GM12891 (cell line): ENCODE measurements at regions not wholly inside any gene's neighbourhood (a gene's known extent, or its start where the extent isn't known, plus 50 kb on each side); places are given as distances from the start of the nearest gene placed in this dataset.
"Not testable (repeated sequence)": the region's sequence is repeated elsewhere in the genome, so short reads cannot be mapped to it uniquely, and the experiment has no call there.

Experiments used
- DNase-seq: peaks from one replicate; pipeline ENCODE4 v3.0.0; 2011; ENCODE audit warnings: low spot score; ENCODE audit not compliant: insufficient read length
- FAIRE-seq: peaks from 2 replicates; lab custom pipeline; 2011; peaks lifted over from hg19 to GRCh38; lab: Jason Lieb, UNC
- PAX5 ChIP-seq: IDR thresholded peaks from 2 replicates; pipeline ENCODE4 v1.6.1; 2011; ENCODE audit warnings: low read length, moderate library complexity, mild to moderate bottlenecking; ENCODE audit not compliant: insufficient read depth, severe bottlenecking
- POLR2A ChIP-seq: IDR thresholded peaks from 2 replicates; pipeline ENCODE4 v1.6.1; 2011; ENCODE audit warnings: low read depth, low read length, control low read depth
- POLR2AphosphoS5 ChIP-seq: IDR thresholded peaks from 2 replicates; pipeline ENCODE4 v1.6.1; 2011; ENCODE audit warnings: low read depth, low read length, control low read depth
- POU2F2 ChIP-seq: IDR thresholded peaks from 2 replicates; pipeline ENCODE4 v1.6.1; 2011; ENCODE audit warnings: low read depth, mild to moderate bottlenecking, control low read depth, low read length, moderate library complexity
- SPI1 ChIP-seq: IDR thresholded peaks from 2 replicates; pipeline ENCODE4 v1.6.1; 2011; ENCODE audit warnings: low read depth, low read length, control low read depth
- TAF1 ChIP-seq: IDR thresholded peaks from 2 replicates; pipeline ENCODE4 v1.6.1; 2011; ENCODE audit warnings: low read depth, low read length, control low read depth

GRCh38 chr1:82059959-82060358, 259.2 kb downstream of the ADGRL2 start:
- DNase-seq (no peak), FAIRE-seq (no peak)
- TF ChIP-seq SPI1 (no peak), PAX5 (no peak), POLR2AphosphoS5 (no peak), POU2F2 (no peak), POLR2A (no peak), TAF1 (no peak)

GRCh38 chr1:82057011-82057410, 256.3 kb downstream of the ADGRL2 start:
- DNase-seq (no peak), FAIRE-seq (no peak)
- TF ChIP-seq TAF1 (no peak), PAX5 (no peak), POLR2A (no peak), POLR2AphosphoS5 (no peak), SPI1 (no peak), POU2F2 (no peak)

DNA sequence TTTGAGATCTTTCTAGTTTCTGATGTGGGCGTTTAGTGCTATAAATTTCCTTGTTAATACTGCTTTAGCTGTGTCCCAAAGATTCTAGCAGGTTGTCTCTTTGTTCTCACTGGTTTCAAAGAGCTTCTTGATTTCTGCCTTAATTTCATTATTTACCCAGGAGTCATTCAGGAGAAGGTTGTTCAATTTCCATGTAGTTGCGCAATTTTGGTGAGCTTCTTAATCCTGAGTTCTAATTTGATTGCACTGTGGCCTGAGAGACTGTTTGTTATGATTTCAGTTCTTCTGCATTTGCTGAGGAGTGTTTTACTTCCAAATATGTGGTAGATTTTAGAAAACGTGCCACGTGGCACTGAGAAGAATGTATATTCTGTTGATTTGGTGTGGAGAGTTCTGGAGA, 254.6 kb downstream of the ADGRL2 start:
- not testable (repeated sequence) for FAIRE-seq, DNase-seq

GRCh38 chr1:82052563-82052962, 251.8 kb downstream of the ADGRL2 start:
- FAIRE-seq, result no peak
- TF ChIP-seq POLR2AphosphoS5, result no peak
- no peak for TF ChIP-seq PAX5
- no peak for TF ChIP-seq POLR2A
- TF ChIP-seq POU2F2, result no peak
- no peak for TF ChIP-seq SPI1
- TF ChIP-seq TAF1, result no peak
- DNase-seq, result no peak

DNA sequence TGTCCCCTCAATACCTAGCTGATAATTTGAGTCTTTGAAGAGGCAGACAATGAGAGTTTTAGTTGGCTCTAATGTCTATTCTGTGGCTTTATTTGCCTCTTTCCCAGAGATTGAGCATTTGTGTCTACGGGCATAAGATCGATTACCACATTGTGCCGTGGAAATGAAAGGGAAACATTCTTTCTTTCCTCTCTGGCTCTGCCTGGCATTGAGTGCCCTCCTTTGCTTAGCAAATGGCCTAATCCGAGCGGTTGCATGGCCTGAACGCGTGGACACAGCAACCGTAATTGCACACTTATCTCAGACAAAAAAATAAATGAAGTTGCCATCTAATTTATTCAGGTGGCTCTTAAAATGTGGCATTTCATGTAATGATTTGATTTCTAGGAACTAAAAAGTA, 247.9 kb downstream of the ADGRL2 start:
- no peak for TF ChIP-seq POLR2A
- no peak for TF ChIP-seq SPI1
- no peak for TF ChIP-seq TAF1
- no peak for TF ChIP-seq PAX5
- no peak for TF ChIP-seq POLR2AphosphoS5
- TF ChIP-seq POU2F2, result no peak
- DNase-seq (no peak), FAIRE-seq (no peak)

DNA sequence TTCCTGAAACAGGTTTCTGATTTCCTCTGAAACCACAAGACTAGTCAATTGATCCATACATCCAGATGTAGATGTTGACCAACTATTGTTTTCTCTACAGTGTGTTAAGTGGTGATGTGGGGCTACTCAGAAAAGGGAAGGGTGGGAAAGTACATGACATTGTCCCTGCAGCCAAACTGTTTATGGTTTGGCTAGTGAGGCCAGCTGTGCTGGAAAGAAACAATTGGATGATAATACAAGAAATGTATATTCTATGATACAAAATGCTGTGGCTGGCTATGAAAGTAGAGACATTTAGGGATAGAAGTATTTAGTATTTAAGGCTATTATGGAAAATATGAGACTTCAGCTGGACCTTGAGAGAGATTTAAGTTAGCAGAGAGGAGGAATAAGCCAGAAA, 244.5 kb downstream of the ADGRL2 start:
- DNase-seq (no peak), FAIRE-seq (no peak)
- TF ChIP-seq SPI1 (no peak), POU2F2 (no peak), PAX5 (no peak), POLR2AphosphoS5 (no peak), TAF1 (no peak), POLR2A (no peak)

DNA sequence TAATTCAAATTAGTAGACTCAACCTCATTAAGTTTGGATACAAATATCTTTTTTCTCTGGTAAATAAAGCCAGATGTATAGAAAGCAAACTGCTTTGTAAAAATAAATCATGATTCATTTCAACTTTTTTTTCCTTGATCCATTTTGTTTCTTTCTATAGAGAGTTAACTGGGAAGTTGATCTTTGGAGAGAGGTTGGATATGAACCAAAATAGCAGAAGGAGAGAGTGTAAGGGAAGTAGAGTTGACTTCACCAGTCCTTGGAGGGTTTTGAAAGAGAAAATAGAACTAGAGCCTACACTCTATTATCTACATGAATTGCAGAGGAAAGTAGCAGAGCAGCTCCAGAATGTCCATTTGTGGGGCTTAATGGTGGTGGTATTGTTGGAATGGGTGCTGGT, 243.8 kb downstream of the ADGRL2 start:
- TF ChIP-seq POLR2A, result no peak
- TF ChIP-seq TAF1, result no peak
- no peak for TF ChIP-seq PAX5
- TF ChIP-seq POU2F2, result no peak
- TF ChIP-seq POLR2AphosphoS5, result no peak
- no peak for TF ChIP-seq SPI1
- FAIRE-seq, result no peak
- no peak for DNase-seq

DNA sequence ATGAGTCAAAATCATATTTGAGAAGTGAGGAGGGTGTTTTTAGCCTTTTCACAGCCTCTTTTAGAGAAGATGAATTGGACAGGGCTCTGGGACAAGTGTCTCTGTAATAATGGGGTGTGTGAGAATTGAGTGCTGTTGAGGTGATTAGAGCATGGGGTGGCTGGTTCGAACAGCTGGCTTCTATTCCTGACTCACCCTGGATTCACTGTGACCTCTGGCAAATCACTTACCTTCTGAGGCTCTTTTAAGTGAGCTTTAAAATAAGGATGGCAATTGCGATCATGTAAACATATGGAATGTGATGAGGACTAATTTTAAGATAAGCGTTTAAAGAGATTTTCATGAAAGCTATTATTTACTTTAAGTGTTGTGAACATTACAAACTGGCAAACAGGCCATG, 243.4 kb downstream of the ADGRL2 start:
- DNase-seq (no peak), FAIRE-seq (no peak)
- TF ChIP-seq POLR2AphosphoS5 (no peak), POLR2A (no peak), SPI1 (no peak), TAF1 (no peak), POU2F2 (no peak)

DNA sequence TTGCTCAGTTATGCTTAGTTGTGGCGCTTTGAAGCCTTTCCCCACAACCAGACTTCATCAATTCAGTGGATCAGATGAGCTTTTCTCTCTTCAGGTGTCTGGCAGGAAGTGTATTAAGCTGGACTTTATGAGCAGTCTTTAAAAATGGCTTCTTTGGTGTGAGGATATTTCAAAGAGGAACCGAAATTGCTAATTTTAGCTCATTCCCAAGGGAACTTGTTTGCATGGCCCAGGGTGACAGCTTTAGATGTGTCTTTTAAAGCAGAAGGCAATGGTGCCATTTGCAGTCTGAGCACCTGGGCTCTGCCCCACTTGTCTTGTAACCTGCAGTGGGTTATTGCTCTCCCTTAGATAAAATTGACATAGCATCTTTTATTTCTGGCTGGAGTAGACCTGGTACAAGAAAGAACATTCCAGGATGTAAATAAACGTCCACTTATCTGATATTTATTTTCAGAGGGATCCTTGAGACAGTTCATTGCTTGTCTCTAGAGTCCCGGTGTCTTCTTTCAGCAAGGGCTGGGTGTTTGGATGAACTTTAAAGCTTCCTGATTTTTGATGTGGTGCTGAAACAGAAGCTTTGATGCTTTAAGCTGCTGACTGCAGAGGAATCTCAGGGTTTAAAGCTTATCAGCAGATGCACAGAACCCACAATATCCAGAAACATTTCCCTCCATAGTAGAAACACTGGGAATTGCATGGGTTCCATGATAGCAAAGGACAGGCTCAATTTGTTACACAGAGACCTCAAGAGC, 241.7 kb downstream of the ADGRL2 start:
- TF ChIP-seq PAX5 (no peak), SPI1 (no peak), POLR2A (no peak), POLR2AphosphoS5 (no peak), TAF1 (no peak), POU2F2 (no peak)
- FAIRE-seq, result no peak
- no peak for DNase-seq
